H1 (cell line): ENCODE measurements at regions not wholly inside any gene's neighbourhood (a gene's known extent, or its start where the extent isn't known, plus 50 kb on each side); places are given as distances from the start of the nearest gene placed in this dataset.

ENCODE experiments used
- CTCF ChIA-PET: fragments of 300-600 bp; sonication (Branson Sonifier 250); formaldehyde crosslinking; loops from one replicate; lab custom pipeline; 2021; ENCODE audit not compliant: partially characterized antibody; lab: Charles Lee
- POLR2A ChIA-PET: fragments of 300-600 bp; sonication (Branson Sonifier 250); formaldehyde crosslinking; loops from one replicate; lab custom pipeline; 2021; ENCODE audit warnings: inconsistent platforms; ENCODE audit not compliant: partially characterized antibody; lab: Charles Lee
- DNase-seq, 2 experiments: peaks; one replicate each; pipeline versions ENCODE4 v3.0.0 to v3.0.0-alpha.2; 2010 to 2022; ENCODE audit warnings: low spot score in 2 of 2, low read depth in 1 of 2, mixed read lengths in 1 of 2
- FAIRE-seq: peaks from 2 replicates; lab custom pipeline; 2011; peaks lifted over from hg19 to GRCh38; lab: Jason Lieb, UNC
- H2AFZ ChIP-seq: 2 replicates; pipeline ENCODE4 v1.8.1; 2012; ENCODE audit warnings: low read length, inconsistent platforms
- H2AK5ac ChIP-seq: 2 replicates; pipeline ENCODE4 v1.6.1; 2013; ENCODE audit warnings: low read depth, low read length
- H2BK120ac ChIP-seq: replicated peaks from 2 replicates; pipeline ENCODE3; 2013; ENCODE audit warnings: low read depth, low read length, inconsistent platforms
- H2BK12ac ChIP-seq: 2 replicates; pipeline ENCODE4 v1.6.1; 2013; ENCODE audit warnings: low read depth, low read length
- H2BK15ac ChIP-seq: 2 replicates; pipeline ENCODE4 v1.6.1; 2013; ENCODE audit warnings: low read length
- H2BK20ac ChIP-seq: 2 replicates; pipeline ENCODE4 v1.6.1; 2013; ENCODE audit warnings: low read length
- H2BK5ac ChIP-seq: 2 replicates; pipeline ENCODE4 v1.6.1; 2013; ENCODE audit warnings: low read depth, low read length
- H3K14ac ChIP-seq: 2 replicates; pipeline ENCODE4 v1.6.1; 2013; ENCODE audit warnings: inconsistent platforms; ENCODE audit not compliant: insufficient read length
- H3K18ac ChIP-seq: 2 replicates; pipeline ENCODE4 v1.6.1; 2013; ENCODE audit warnings: low read length; ENCODE audit errors: extremely low read depth
- H3K23ac ChIP-seq: 2 replicates; pipeline ENCODE4 v1.6.1; 2013; ENCODE audit warnings: inconsistent platforms; ENCODE audit not compliant: insufficient read length
- H3K23me2 ChIP-seq: 2 replicates; pipeline ENCODE4 v1.6.1; 2013; ENCODE audit warnings: low read depth, low read length
- H3K27ac ChIP-seq: 2 replicates; pipeline ENCODE4 v1.6.1; 2011; ENCODE audit warnings: low read depth, low read length, inconsistent platforms
- H3K27me3 ChIP-seq, 4 experiments: replicated peaks in 1 of 4; 1 replicate in 1 of 4; 2 replicates in 3 of 4; pipeline versions ENCODE4 v1.6.1 to v1.8.1; 2011 to 2013; ENCODE audit warnings: low read length in 3 of 4, mild to moderate bottlenecking in 3 of 4, inconsistent platforms in 2 of 4, mixed read lengths in 2 of 4, moderate library complexity in 1 of 4; ENCODE audit not compliant: control insufficient read depth in 3 of 4, insufficient read depth in 3 of 4; ENCODE audit errors: extremely low read depth in 1 of 4
- H3K36me3 ChIP-seq, 4 experiments: 2 replicates each; pipeline versions ENCODE4 v1.6.1 to v1.8.1; 2011 to 2013; ENCODE audit warnings: mild to moderate bottlenecking in 4 of 4, low read length in 3 of 4, moderate library complexity in 2 of 4, control low read depth in 1 of 4, inconsistent platforms in 1 of 4; ENCODE audit not compliant: insufficient read depth in 4 of 4, control insufficient read depth in 2 of 4
- H3K4ac ChIP-seq: replicated peaks from 2 replicates; pipeline ENCODE3; 2013; ENCODE audit warnings: low read length, low read depth, mixed read lengths, inconsistent platforms; ENCODE audit not compliant: insufficient read length
- H3K4me1 ChIP-seq, 4 experiments: replicated peaks in 1 of 4; 1 replicate in 1 of 4; 2 replicates in 3 of 4; pipeline versions ENCODE4 v1.6.1 to v1.8.1; 2011 to 2013; ENCODE audit warnings: low read length in 3 of 4, inconsistent platforms in 2 of 4, mixed read lengths in 1 of 4; ENCODE audit not compliant: insufficient read depth in 4 of 4, control insufficient read depth in 3 of 4
- H3K4me2 ChIP-seq, 2 experiments: 2 replicates each; pipeline versions ENCODE4 v1.6.1 to v1.8.1; 2011 to 2013; ENCODE audit warnings: low read depth in 2 of 2, low read length in 2 of 2, control low read depth in 1 of 2, inconsistent platforms in 1 of 2, mild to moderate bottlenecking in 1 of 2; ENCODE audit not compliant: insufficient read depth in 1 of 2
- H3K4me3 ChIP-seq, 4 experiments: fragments of 200-600, 300-600 bp in 1 of 4; sonication (generic), shearing (Covaris generic), sonication (Bioruptor Twin) in 1 of 4; 2 replicates each; pipeline versions ENCODE4 v1.5.1 to v1.8.1; 2011 to 2016; ENCODE audit warnings: low read length in 4 of 4, low read depth in 3 of 4, control low read depth in 2 of 4, inconsistent platforms in 2 of 4, mild to moderate bottlenecking in 2 of 4, mixed read lengths in 1 of 4, moderate library complexity in 1 of 4; ENCODE audit not compliant: insufficient read depth in 2 of 4; ENCODE audit errors: extremely low read depth in 1 of 4
- H3K56ac ChIP-seq: replicated peaks from 2 replicates; pipeline ENCODE3; 2013; ENCODE audit warnings: low read depth, mild to moderate bottlenecking, mixed read lengths, low read length, inconsistent platforms; ENCODE audit not compliant: insufficient read length
- H3K79me1 ChIP-seq: 2 replicates; pipeline ENCODE4 v1.6.1; 2013; ENCODE audit warnings: low read depth, low read length, control low read depth
- H3K79me2 ChIP-seq, 2 experiments: 2 replicates each; pipeline versions ENCODE4 v1.6.1 to v1.8.1; 2012 to 2013; ENCODE audit warnings: low read length in 2 of 2, mild to moderate bottlenecking in 2 of 2, inconsistent platforms in 1 of 2; ENCODE audit not compliant: insufficient read depth in 2 of 2, control insufficient read depth in 1 of 2
- H3K9ac ChIP-seq, 4 experiments: replicated peaks in 1 of 4; 1 replicate in 1 of 4; 2 replicates in 3 of 4; pipeline versions ENCODE4 v1.6.1 to v1.8.1; 2011 to 2013; ENCODE audit warnings: low read depth in 3 of 4, low read length in 3 of 4, control low read depth in 2 of 4, mild to moderate bottlenecking in 2 of 4, moderate library complexity in 2 of 4, inconsistent platforms in 1 of 4; ENCODE audit errors: extremely low read depth in 1 of 4
- H3K9me3 ChIP-seq, 2 experiments: 2 replicates each; pipeline versions ENCODE4 v1.6.1 to v1.8.1; 2012 to 2013; ENCODE audit warnings: mild to moderate bottlenecking in 2 of 2, moderate library complexity in 2 of 2, control low read depth in 1 of 2, inconsistent platforms in 1 of 2, low read depth in 1 of 2, low read length in 1 of 2, mixed read lengths in 1 of 2; ENCODE audit not compliant: insufficient read depth in 2 of 2
- H4K20me1 ChIP-seq, 2 experiments: replicated peaks in 1 of 2; 2 replicates each; pipeline versions ENCODE3 to v1.8.1; 2011 to 2013; ENCODE audit warnings: inconsistent platforms in 2 of 2, low read length in 2 of 2, mild to moderate bottlenecking in 1 of 2; ENCODE audit not compliant: insufficient read depth in 2 of 2, control insufficient read depth in 1 of 2
- H4K5ac ChIP-seq: 2 replicates; pipeline ENCODE4 v1.6.1; 2013; ENCODE audit warnings: low read length, low read depth, mixed read lengths, inconsistent platforms; ENCODE audit not compliant: insufficient read length
- H4K8ac ChIP-seq: 2 replicates; pipeline ENCODE4 v1.8.0; 2013; ENCODE audit warnings: mild to moderate bottlenecking, moderate library complexity, low read length, inconsistent platforms; ENCODE audit not compliant: insufficient read depth; ENCODE audit errors: extremely low read depth
- H4K91ac ChIP-seq: replicated peaks from 2 replicates; pipeline ENCODE3; 2013; ENCODE audit warnings: low read length, mixed read lengths, inconsistent platforms; ENCODE audit not compliant: insufficient read length
- CTBP2 ChIP-seq: IDR thresholded peaks from 2 replicates; pipeline ENCODE4 v1.7.0; 2011; ENCODE audit warnings: borderline replicate concordance, mild to moderate bottlenecking, moderate library complexity, mixed read lengths, low read length; ENCODE audit not compliant: insufficient read depth, insufficient read length
- WGBS, 2 experiments: shearing (Covaris generic) in 1 of 2; methylation state at CpG; one replicate each; pipeline versions ENCODE4 v1.1.6 to v1.1.7; 2013 to 2015; ENCODE audit warnings: low lambda C conversion rate in 2 of 2, mixed read lengths in 2 of 2, inconsistent platforms in 1 of 2, low coverage in 1 of 2, missing lambda C conversion rate in 1 of 2; ENCODE audit not compliant: insufficient replicate concordance in 2 of 2, insufficient coverage in 1 of 2, insufficient read length in 1 of 2; ENCODE audit errors: extremely low coverage in 1 of 2, missing lambda C conversion rate in 1 of 2; 5-methylcytosine and 5-hydroxymethylcytosine counted together

DNA sequence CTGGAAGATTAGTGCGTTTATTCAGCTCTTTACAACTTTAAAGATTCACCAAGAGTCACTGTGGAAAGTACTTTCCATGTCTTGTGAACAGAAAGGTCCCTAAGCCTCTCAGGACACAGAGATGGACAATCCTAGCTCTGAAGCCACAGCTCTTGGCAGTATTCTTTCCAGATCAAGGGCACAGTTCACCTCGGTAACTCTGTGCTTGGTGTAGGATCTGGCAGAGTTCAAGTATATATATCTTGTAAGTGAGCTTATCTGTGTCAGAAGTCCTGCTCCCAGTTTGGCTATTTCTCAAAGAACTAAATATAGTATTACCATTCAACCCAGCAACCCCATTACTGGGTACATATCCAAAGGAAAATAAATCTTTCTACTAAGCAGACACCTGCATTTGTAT is 183.7 kb downstream of the CBLN1 start:
- Histone ChIP-seq H4K91ac (no peak overlapping the region), H3K14ac (no peak overlapping the region), H3K79me2 (no peaks in the 10 kb centered on the region), H3K27me3 (peaks cover 0 to 1% (median 0%) of the 10 kb centered on the region in 4 experiments; a peak in 1 of 7 replicates), H4K8ac (no peak overlapping the region), H3K23ac (no peak overlapping the region), H4K5ac (no peak overlapping the region), H2BK20ac (no peak overlapping the region), H2BK5ac (no peak overlapping the region), H3K4me2 (no peak overlapping the region), H3K79me1 (no peaks in the 10 kb centered on the region), H2BK15ac (no peak overlapping the region), H3K9me3 (no peaks in the 10 kb centered on the region), H2BK120ac (no peak overlapping the region), H2AK5ac (no peak overlapping the region), H3K27ac (no peak overlapping the region), H3K23me2 (no peaks in the 10 kb centered on the region)
- DNase-seq = no peak
- FAIRE-seq = no peak
- CTCF ChIA-PET = interaction anchor here (0.8 kb wide), 1 partner anchor 252 kb away, joined by 3 read pairs; no protein-coding TSS in a partner anchor
- WGBS, 2 experiments = 87% methylated on average over 2 of the region's 2 CpGs; no CpG with 5 or more reads in 1 of the 2 experiments
- no peak for TF ChIP-seq CTBP2
- TF ChIP-seq, all 59 proteins: peak for 0
- no peak overlapping the region for H3K4ac ChIP-seq
- no peak overlapping the region for H2AFZ ChIP-seq
- H4K20me1 ChIP-seq = no peaks in the 10 kb centered on the region
- no peak overlapping the region for H3K18ac ChIP-seq
- H3K36me3 ChIP-seq = no peaks in the 10 kb centered on the region
- POLR2A ChIA-PET = no interaction called here
- no peak overlapping the region for H2BK12ac ChIP-seq
- 0 out of 7 replicates have a peak, but pooled peaks cover 0 to 4% (median 0%) of the 10 kb centered on the region in 4 experiments for H3K4me1 ChIP-seq
- H3K4me3 ChIP-seq = no peak overlapping the region
- no peak overlapping the region for H3K56ac ChIP-seq
- H3K9ac ChIP-seq = no peak overlapping the region
